ENCODE measurements at regions not wholly inside any gene's neighbourhood (a gene's known extent, or its start where the extent isn't known, plus 50 kb on each side); places are given as distances from the start of the nearest gene placed in this dataset.

- Histone ChIP-seq H3K27me3 (ENCODE audit: insufficient read depth in 3 of 3, low read length in 2 of 3) (no peaks in the 10 kb centered on the region), H3K4me3 (no peak overlapping the region), H3K9me3 (no peaks in the 10 kb centered on the region), H3K36me3 (ENCODE audit: insufficient read depth in 1 of 2, low read depth in 1 of 2) (no peaks in the 10 kb centered on the region), H3K27ac (no peak overlapping the region), H3K4me1 (no peaks in the 10 kb centered on the region)
- intact Hi-C loops (cut with DNase I) = no loop called here
- no peak for TF ChIP-seq CTCF (IDR thresholded peaks at IDR 0.05)
- DNase-seq (no peak), ATAC-seq (no peak)
- WGBS, 3 donors = 64 to 75% (median 71%) methylated on average over 11 of the region's 11 CpGs
These were observed 197.0 kb downstream of the CYLD start for GRCh38 chr16:50938932-50939331.

- Histone ChIP-seq H3K27ac (no peak overlapping the region), H3K27me3 (ENCODE audit: insufficient read depth in 3 of 3, low read length in 2 of 3) (no peaks in the 10 kb centered on the region), H3K4me1 (no peaks in the 10 kb centered on the region), H3K4me3 (no peak overlapping the region), H3K9me3 (no peaks in the 10 kb centered on the region), H3K36me3 (ENCODE audit: insufficient read depth in 1 of 2, low read depth in 1 of 2) (no peaks in the 10 kb centered on the region)
- DNase-seq = no peak
- no peak for TF ChIP-seq CTCF (IDR thresholded peaks at IDR 0.05)
- ATAC-seq = no peak
- WGBS, 3 donors = 69 to 75% (median 70%) methylated on average over 3 of the region's 3 CpGs
- intact Hi-C loops (cut with DNase I) = no loop called here
These were observed 191.4 kb downstream of the CYLD start for GRCh38 chr16:50933262-50933661.

GRCh38 chr16:50932348-50932935 is 190.6 kb downstream of the CYLD start:
- intact Hi-C loops (cut with DNase I) = no loop called here
- ATAC-seq (no peak), DNase-seq (no peak)
- Histone ChIP-seq H3K4me3 (no peak overlapping the region), H3K4me1 (no peaks in the 10 kb centered on the region), H3K36me3 (ENCODE audit: insufficient read depth in 1 of 2, low read depth in 1 of 2) (no peaks in the 10 kb centered on the region), H3K27me3 (ENCODE audit: insufficient read depth in 3 of 3, low read length in 2 of 3) (no peaks in the 10 kb centered on the region), H3K9me3 (no peaks in the 10 kb centered on the region), H3K27ac (no peak overlapping the region)
- TF ChIP-seq CTCF (IDR thresholded peaks at IDR 0.05) = no peak

GRCh38 chr16:50928065-50928464 is 186.2 kb downstream of the CYLD start:
- no peak for TF ChIP-seq CTCF (IDR thresholded peaks at IDR 0.05)
- ATAC-seq = no peak
- intact Hi-C loops (cut with DNase I) = no loop called here

GRCh38 chr16:50925758-50926357 is 184.0 kb downstream of the CYLD start:
- H3K27me3 ChIP-seq (ENCODE audit: insufficient read depth in 3 of 3, low read length in 2 of 3) = peaks cover 0 to 2% (median 0%) of the 10 kb centered on the region in 3 donors
- 78 to 86% (median 81%) methylated on average over 7 of the region's 7 CpGs for WGBS, 3 donors
- no peaks in the 10 kb centered on the region for H3K9me3 ChIP-seq
- H3K4me1 ChIP-seq = no peaks in the 10 kb centered on the region
- H3K4me3 ChIP-seq = no peak overlapping the region
- DNase-seq = no peak
- intact Hi-C loops (cut with DNase I) = no loop called here
- no peak overlapping the region for H3K27ac ChIP-seq
- TF ChIP-seq CTCF (IDR thresholded peaks at IDR 0.05) = no peak
- no peaks in the 10 kb centered on the region for H3K36me3 ChIP-seq (ENCODE audit: insufficient read depth in 1 of 2, low read depth in 1 of 2)
- ATAC-seq = no peak

More at GRCh38 chr16:50928065-50928464, 186.2 kb downstream of the CYLD start:
- Histone ChIP-seq H3K4me1 (no peaks in the 10 kb centered on the region), H3K4me3 (no peak overlapping the region), H3K9me3 (no peaks in the 10 kb centered on the region), H3K27ac (no peak overlapping the region), H3K36me3 (ENCODE audit: insufficient read depth in 1 of 2, low read depth in 1 of 2) (no peaks in the 10 kb centered on the region), H3K27me3 (ENCODE audit: insufficient read depth in 3 of 3, low read length in 2 of 3) (no peaks in the 10 kb centered on the region)
- DNase-seq = no peak
- 70 to 77% (median 75%) methylated on average over 5 of the region's 5 CpGs for WGBS, 3 donors
